HCT116 (cell line): ENCODE measurements at regions not wholly inside any gene's neighbourhood (a gene's known extent, or its start where the extent isn't known, plus 50 kb on each side); places are given as distances from the start of the nearest gene placed in this dataset.

Source experiments
- ATAC-seq: fragments of 200-7000 bp; cut with Tn5 transposase; 2 replicates; pipeline ENCODE4 v1.9.1; 2020; ENCODE audit warnings: mild to moderate bottlenecking, moderate library complexity
- BruUV-seq: library from RNA; stranded (reverse); fragments of 400-500 nt; replicated peaks from 2 replicates; lab custom pipeline; 2021; lab: Mats Ljungman, UMichigan
- CTCF ChIA-PET: fragments of 300-600 bp; sonication (Branson Sonifier 250); formaldehyde crosslinking; loops from one replicate; lab custom pipeline; 2021; ENCODE audit warnings: antibody characterized with exemption; lab: Charles Lee
- POLR2A ChIA-PET: fragments of 300-600, 350-600 bp; sonication (Branson Sonifier 250); formaldehyde crosslinking; loops from one replicate; lab custom pipeline; 2021; ENCODE audit warnings: antibody characterized with exemption; lab: Charles Lee
- RAD21 ChIA-PET, 2 experiments: fragments of 300-600 bp; sonication (Branson Sonifier 250); formaldehyde crosslinking; loops; one replicate each; lab custom pipeline; 2023; ENCODE audit warnings: low total read pairs in 2 of 2; ENCODE audit not compliant: uncharacterized antibody in 2 of 2, unreplicated experiment in 2 of 2, low non-redundant PET in 1 of 2; lab: Charles Lee
- DNase-seq: peaks from one replicate; pipeline ENCODE4 v3.0.0-alpha.2; 2010; ENCODE audit warnings: low read depth, low spot score
- H2AFZ ChIP-seq: fragments of 200-600 bp; shearing (Covaris generic), sonication (generic); 2 replicates; pipeline ENCODE4 v1.6.1; 2017; ENCODE audit warnings: low read depth, mixed run types, mixed read lengths, antibody characterized with exemption, low read length; ENCODE audit not compliant: poor library complexity, severe bottlenecking
- H3K27ac ChIP-seq: 2 replicates; pipeline ENCODE4 v1.5.1; 2012; ENCODE audit warnings: low read depth, low read length
- H3K27me3 ChIP-seq: fragments of 200-600 bp; sonication (generic); 2 replicates; pipeline ENCODE4 v1.6.1; 2016; ENCODE audit warnings: mixed run types, low read length, mixed read lengths; ENCODE audit not compliant: insufficient read depth
- H3K36me3 ChIP-seq, 2 experiments: fragments of 200-500 bp in 1 of 2; fragments of 200-600 bp in 1 of 2; sonication (Bioruptor generic) in 1 of 2; sonication (generic) in 1 of 2; 2 replicates each; pipeline versions ENCODE4 v1.5.1 to v1.6.1; 2014 to 2016; ENCODE audit warnings: low read length in 2 of 2, inconsistent platforms in 1 of 2, mixed read lengths in 1 of 2, mixed run types in 1 of 2; ENCODE audit not compliant: insufficient read depth in 2 of 2, control insufficient read depth in 1 of 2
- H3K4me1 ChIP-seq, 2 experiments: fragments of 200-600 bp in 1 of 2; sonication (generic) in 1 of 2; 2 replicates each; pipeline versions ENCODE4 v1.5.1 to v1.6.1; 2012 to 2017; ENCODE audit warnings: low read length in 2 of 2, inconsistent platforms in 1 of 2, mild to moderate bottlenecking in 1 of 2, mixed read lengths in 1 of 2, mixed run types in 1 of 2, moderate library complexity in 1 of 2; ENCODE audit not compliant: insufficient read depth in 2 of 2, control insufficient read depth in 1 of 2
- H3K4me2 ChIP-seq: fragments of 200-600 bp; sonication (generic); 2 replicates; pipeline ENCODE4 v1.6.1; 2017; ENCODE audit warnings: mixed run types, low read length, mixed read lengths
- H3K4me3 ChIP-seq, 2 experiments: fragments of 200-600 bp in 1 of 2; sonication (generic) in 1 of 2; replicated peaks in 1 of 2; 2 replicates each; pipeline ENCODE4 v1.5.1; 2011 to 2016; ENCODE audit warnings: low read length in 2 of 2, control low read depth in 1 of 2, low read depth in 1 of 2, mild to moderate bottlenecking in 1 of 2, mixed read lengths in 1 of 2, mixed run types in 1 of 2
- H3K79me2 ChIP-seq: fragments of 200-600 bp; sonication (generic); 2 replicates; pipeline ENCODE4 v1.6.1; 2017; ENCODE audit warnings: mild to moderate bottlenecking, mixed run types, low read length, moderate library complexity, mixed read lengths; ENCODE audit not compliant: insufficient read depth
- H3K9ac ChIP-seq: fragments of 200-600 bp; sonication (generic); 2 replicates; pipeline ENCODE4 v1.6.1; 2016; ENCODE audit warnings: low read length, mixed read lengths
- H3K9me2 ChIP-seq: fragments of 200-600 bp; sonication (generic), shearing (Covaris generic); 2 replicates; pipeline ENCODE4 v1.6.1; 2017; ENCODE audit warnings: mixed run types, mild to moderate bottlenecking, moderate library complexity; ENCODE audit not compliant: insufficient read depth
- H3K9me3 ChIP-seq, 2 experiments: fragments of 200-500 bp in 1 of 2; fragments of 200-600 bp in 1 of 2; sonication (Bioruptor generic) in 1 of 2; sonication (generic) in 1 of 2; 2 replicates each; pipeline ENCODE4 v1.6.1; 2014 to 2017; ENCODE audit warnings: low read length in 2 of 2, mixed read lengths in 2 of 2, inconsistent platforms in 1 of 2, low read depth in 1 of 2, mild to moderate bottlenecking in 1 of 2, mixed run types in 1 of 2, moderate library complexity in 1 of 2; ENCODE audit not compliant: control insufficient read depth in 1 of 2, insufficient read depth in 1 of 2
- H4K20me1 ChIP-seq: fragments of 200-600 bp; sonication (generic), shearing (Covaris generic); 2 replicates; pipeline ENCODE4 v1.6.1; 2017; ENCODE audit warnings: mixed run types, mild to moderate bottlenecking, moderate library complexity; ENCODE audit not compliant: insufficient read depth
- CBX3 ChIP-seq: IDR thresholded peaks from 2 replicates; pipeline ENCODE4 v1.6.1; 2012; ENCODE audit warnings: low read depth
- CTCF ChIP-seq, 3 experiments: fragments of 200-600 bp in 1 of 3; sonication (generic) in 1 of 3; IDR thresholded peaks in 2 of 3; conservative IDR thresholded peaks in 1 of 3; 2 replicates each; pipeline ENCODE4 v1.5.1; 2012 to 2017; ENCODE audit warnings: low read depth in 2 of 3, low read length in 2 of 3, antibody characterized with exemption in 1 of 3, borderline replicate concordance in 1 of 3, control low read depth in 1 of 3, mild to moderate bottlenecking in 1 of 3, mixed read lengths in 1 of 3, mixed run types in 1 of 3, moderate library complexity in 1 of 3; ENCODE audit not compliant: insufficient read depth in 1 of 3
- EGR1 ChIP-seq: IDR thresholded peaks from 2 replicates; pipeline ENCODE4 v1.6.1; 2012; ENCODE audit warnings: low read depth
- FOSL1 ChIP-seq: IDR thresholded peaks from 2 replicates; pipeline ENCODE4 v1.6.1; 2012; ENCODE audit warnings: low read depth
- POLR2AphosphoS5 ChIP-seq: IDR thresholded peaks from 2 replicates; pipeline ENCODE4 v1.6.1; 2011; ENCODE audit warnings: mild to moderate bottlenecking, low read depth, low read length, moderate library complexity
- RAD21 ChIP-seq: IDR thresholded peaks from 2 replicates; pipeline ENCODE4 v1.6.1; 2012; ENCODE audit warnings: low read depth, mild to moderate bottlenecking
- SP1 ChIP-seq: IDR thresholded peaks from 2 replicates; pipeline ENCODE4 v1.6.1; 2012; ENCODE audit warnings: low read depth
- SRF ChIP-seq: IDR thresholded peaks from 2 replicates; pipeline ENCODE4 v1.6.1; 2012; ENCODE audit warnings: low read depth
- TCF7L2 ChIP-seq: IDR thresholded peaks from 2 replicates; pipeline ENCODE4 v1.7.0; 2011; ENCODE audit warnings: borderline replicate concordance, inconsistent platforms; ENCODE audit not compliant: insufficient read depth, insufficient read length; ENCODE audit errors: extremely low read depth
- ZBTB33 ChIP-seq: IDR thresholded peaks from 2 replicates; pipeline ENCODE4 v1.6.1; 2011; ENCODE audit warnings: mild to moderate bottlenecking, low read length, moderate library complexity; ENCODE audit not compliant: insufficient replicate concordance; ENCODE audit errors: extremely low read depth
- ZFX ChIP-seq: fragments of 450-650 bp; IDR thresholded peaks from 2 replicates; pipeline ENCODE4 v1.6.1; 2017
- ZNF274 ChIP-seq: fragments of 200-500 bp; sonication (Bioruptor generic); IDR thresholded peaks from 2 replicates; pipeline ENCODE4 v1.6.1; 2014; ENCODE audit warnings: mild to moderate bottlenecking, low read depth, low read length, inconsistent platforms
- intact Hi-C: fragments of 100-400 bp; cut with micrococcal nuclease; formaldehyde crosslinking; loops from 2 replicates; pipeline ENCODE4 v1.10.0; 2022
- TF ChIP-seq, protein P1 (sequence below): IDR thresholded peaks from 2 replicates; pipeline ENCODE4 v1.6.1; 2012

DNA sequence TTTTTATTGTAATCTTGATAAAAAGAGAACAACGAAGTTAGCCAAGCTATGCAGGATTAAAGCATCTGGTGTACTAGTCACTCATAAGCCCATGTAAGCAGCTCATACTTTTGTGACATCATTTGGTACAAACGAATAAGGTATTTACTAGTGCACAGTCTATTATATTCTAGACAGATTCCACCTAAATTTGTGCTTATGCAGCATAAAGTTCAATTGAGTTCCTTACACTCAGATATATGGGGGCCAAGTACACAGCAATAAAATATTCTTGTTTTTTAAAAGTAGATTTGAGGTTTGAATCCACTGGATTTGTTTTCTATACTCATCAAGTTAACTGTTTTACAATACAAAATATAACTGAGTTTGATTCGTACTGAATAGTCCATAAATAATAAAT lies 1621.2 kb downstream of the MAT2B start:
- BruUV-seq: no TSS peak
- POLR2A ChIA-PET: no interaction called here
- no peak overlapping the region for H3K4me3 ChIP-seq

GRCh38 chr5:165127941-165128340 lies 1622.5 kb downstream of the MAT2B start:
- ATAC-seq (no peak), DNase-seq (no peak)
- peaks cover 6 to 10% of the 10 kb centered on the region in 2 experiments; a peak in 2 of 4 replicates for H3K9me3 ChIP-seq
- no peaks in the 10 kb centered on the region for H3K27me3 ChIP-seq
- intact Hi-C loops: no loop called here
- no peaks in the 10 kb centered on the region for H3K36me3 ChIP-seq
- CTCF ChIA-PET: no interaction called here
- BruUV-seq: no TSS peak
- H4K20me1 ChIP-seq: no peaks in the 10 kb centered on the region
- POLR2A ChIA-PET: no interaction called here
- H3K4me3 ChIP-seq: no peak overlapping the region
- no peak overlapping the region for H3K4me2 ChIP-seq
- H3K9me2 ChIP-seq: no peaks in the 10 kb centered on the region
- no peaks in the 10 kb centered on the region for H3K4me1 ChIP-seq
- no peaks in the 10 kb centered on the region for H3K79me2 ChIP-seq
- no peak overlapping the region for H3K27ac ChIP-seq
- H3K9ac ChIP-seq: no peak overlapping the region
- H2AFZ ChIP-seq: no peak overlapping the region
- RAD21 ChIA-PET: no interaction called here
- TF ChIP-seq SP1: no peak
- TF ChIP-seq, protein P1, sequence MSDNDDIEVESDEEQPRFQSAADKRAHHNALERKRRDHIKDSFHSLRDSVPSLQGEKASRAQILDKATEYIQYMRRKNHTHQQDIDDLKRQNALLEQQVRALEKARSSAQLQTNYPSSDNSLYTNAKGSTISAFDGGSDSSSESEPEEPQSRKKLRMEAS: no peak
- TF ChIP-seq SRF: no peak
- no peak for TF ChIP-seq FOSL1
- no peak for TF ChIP-seq CBX3
- TF ChIP-seq ZFX: no peak
- TF ChIP-seq TCF7L2: no peak
- TF ChIP-seq EGR1: no peak
- no peak for TF ChIP-seq POLR2AphosphoS5
- TF ChIP-seq RAD21: no peak
- TF ChIP-seq ZNF274: no peak
- no peak for TF ChIP-seq ZBTB33
- TF ChIP-seq CTCF (IDR thresholded peaks at IDR 0.05 in 2 of 3, conservative IDR thresholded peaks at IDR 0.05 in 1 of 3; ENCODE audit: borderline replicate concordance in 1 of 3, insufficient read depth in 1 of 3, low read depth in 2 of 3, low read length in 2 of 3): no peak

More for the DNA sequence above, 1621.2 kb downstream of the MAT2B start:
- no peak overlapping the region for H3K9ac ChIP-seq
- DNase-seq (no peak), ATAC-seq (no peak)
- RAD21 ChIA-PET: no interaction called here
- H3K9me2 ChIP-seq: no peaks in the 10 kb centered on the region
- peaks cover 6 to 16% of the 10 kb centered on the region in 2 experiments; a peak in 2 of 4 replicates for H3K9me3 ChIP-seq
- no peak overlapping the region for H2AFZ ChIP-seq
- no peak for TF ChIP-seq FOSL1
- no peak for TF ChIP-seq CBX3
- TF ChIP-seq TCF7L2: no peak
- TF ChIP-seq SRF: no peak
- intact Hi-C loops: no loop called here
- no peaks in the 10 kb centered on the region for H4K20me1 ChIP-seq
- H3K27ac ChIP-seq: no peak overlapping the region
- no peaks in the 10 kb centered on the region for H3K27me3 ChIP-seq
- no peaks in the 10 kb centered on the region for H3K79me2 ChIP-seq
- H3K36me3 ChIP-seq: no peaks in the 10 kb centered on the region
- no peak overlapping the region for H3K4me2 ChIP-seq
- CTCF ChIA-PET: no interaction called here
- no peaks in the 10 kb centered on the region for H3K4me1 ChIP-seq
